A549 (cell line): ENCODE measurements at regions not wholly inside any gene's neighbourhood (a gene's known extent, or its start where the extent isn't known, plus 50 kb on each side); places are given as distances from the start of the nearest gene placed in this dataset.

ENCODE experiments used
- CTCF ChIP-seq: fragments of >200 bp; sonication (Bioruptor Twin); formaldehyde crosslinking; IDR thresholded peaks from 3 replicates; pipeline ENCODE4 v1.5.1; 2016
- NFE2L2 ChIP-seq: fragments of 150-350 bp; conservative IDR thresholded peaks from 2 replicates; pipeline ENCODE4 v1.6.1; 2014; ENCODE audit warnings: low read length
- PHF8 ChIP-seq: fragments of 200-600 bp; sonication (generic); IDR thresholded peaks from 2 replicates; pipeline ENCODE4 v1.6.1; 2016; ENCODE audit warnings: low read depth, mild to moderate bottlenecking, antibody characterized with exemption, moderate library complexity, borderline replicate concordance
- POLR2A ChIP-seq: IDR thresholded peaks from 2 replicates; pipeline ENCODE4 v1.6.1; 2012; ENCODE audit warnings: mild to moderate bottlenecking, low read length
- RFX5 ChIP-seq: fragments of 450-650 bp; IDR thresholded peaks from 2 replicates; pipeline ENCODE4 v1.7.1; 2014; ENCODE audit warnings: antibody characterized with exemption, mild to moderate bottlenecking, moderate library complexity
- USF2 ChIP-seq: fragments of 450-650 bp; IDR thresholded peaks from 2 replicates; pipeline ENCODE4 v1.6.1; 2014; ENCODE audit warnings: antibody characterized with exemption
- ZFP36 ChIP-seq: fragments of 450-650 bp; IDR thresholded peaks from 2 replicates; pipeline ENCODE4 v1.6.1; 2014; ENCODE audit warnings: borderline replicate concordance; ENCODE audit not compliant: partially characterized antibody

- no peak for TF ChIP-seq CTCF
- no peak for TF ChIP-seq PHF8
- TF ChIP-seq ZFP36 = no peak
- TF ChIP-seq NFE2L2 = no peak
- TF ChIP-seq POLR2A = no peak
- no peak for TF ChIP-seq RFX5
- TF ChIP-seq USF2 = no peak
These were observed 922.4 kb upstream of the ADGRL4 start for GRCh38 chr1:79928901-79929300.
